ENCODE measurements at regions not wholly inside any gene's neighbourhood (a gene's known extent, or its start where the extent isn't known, plus 50 kb on each side); places are given as distances from the start of the nearest gene placed in this dataset.

DNA sequence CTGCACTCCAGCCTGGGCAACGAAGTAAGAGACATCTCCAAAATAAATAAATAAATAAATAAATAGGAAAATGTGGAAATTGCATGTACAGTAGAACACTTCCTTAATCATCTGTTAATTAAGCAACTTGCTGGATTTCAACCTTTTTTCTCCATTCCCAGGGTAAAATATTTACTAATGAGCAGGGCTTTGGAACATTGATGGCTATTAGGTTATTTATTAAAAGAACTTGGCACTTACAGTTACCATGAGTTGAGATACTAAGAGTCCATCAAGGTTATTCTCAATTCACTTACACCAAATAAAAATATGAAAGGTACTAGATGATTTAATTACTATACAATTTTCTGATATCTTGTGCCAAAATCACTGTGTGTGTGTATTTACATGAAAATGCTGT is 607.1 kb downstream of the PCDH18 start:
- no peak for DNase-seq (ENCODE audit: low read depth)

DNA sequence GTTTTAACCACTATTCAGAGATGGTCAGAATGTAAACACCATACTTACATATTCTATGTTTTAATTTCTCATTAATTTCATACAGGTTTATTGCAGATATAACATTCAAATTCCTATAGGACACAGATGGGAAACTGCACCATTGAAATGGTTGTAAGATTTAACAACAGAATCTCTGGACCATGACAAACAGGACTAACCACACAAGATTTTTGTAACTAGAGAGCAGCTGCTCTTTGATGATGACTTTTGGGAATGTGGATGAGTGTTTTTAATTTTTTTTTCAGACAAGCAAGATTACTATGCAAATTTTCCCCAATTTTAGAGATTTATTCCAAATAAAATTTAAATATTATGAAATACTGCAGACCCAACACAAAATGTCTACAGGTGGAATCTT is 610.2 kb downstream of the PCDH18 start:
- DNase-seq (ENCODE audit: low read depth), result no peak

DNA sequence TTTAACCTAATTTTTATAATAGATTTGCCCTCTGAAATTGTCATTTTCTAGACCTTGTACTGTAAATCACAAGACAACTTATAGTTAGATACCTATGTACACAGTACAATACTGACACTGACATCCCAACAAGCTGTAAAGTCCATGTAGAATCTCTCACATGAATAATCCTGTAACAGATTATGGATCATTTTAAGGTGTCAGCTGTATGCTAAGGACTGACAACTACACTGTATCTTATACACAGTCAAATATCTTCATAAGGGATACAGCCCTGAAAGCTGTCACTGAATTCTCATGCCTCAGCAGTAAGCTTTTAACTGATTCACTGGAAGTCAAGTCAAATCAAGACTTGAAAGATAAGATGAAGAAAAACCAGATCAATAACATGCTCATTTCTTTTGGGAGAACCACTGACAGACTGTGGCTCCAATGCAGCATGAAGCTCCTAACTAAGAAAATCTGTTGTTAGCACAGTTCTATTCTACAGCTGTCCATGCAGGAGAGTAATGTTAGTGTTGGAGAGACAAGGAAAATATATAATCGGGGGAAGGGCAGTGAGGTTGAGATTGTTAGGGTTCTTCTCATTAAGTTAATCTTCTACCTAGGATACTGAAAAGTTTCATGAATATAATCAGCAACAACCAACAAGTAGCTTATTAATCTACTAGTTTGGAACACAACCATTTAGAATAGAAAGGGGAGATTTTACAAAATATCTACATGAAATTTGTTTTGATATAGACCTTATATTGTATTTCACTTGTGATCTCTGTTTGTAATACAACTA is 612.0 kb downstream of the PCDH18 start:
- DNase-seq (ENCODE audit: low read depth), result no peak

- no peak for DNase-seq (ENCODE audit: low read depth)
Observed at GRCh38 chr4:136918772-136919171, 613.5 kb downstream of the PCDH18 start.

DNA sequence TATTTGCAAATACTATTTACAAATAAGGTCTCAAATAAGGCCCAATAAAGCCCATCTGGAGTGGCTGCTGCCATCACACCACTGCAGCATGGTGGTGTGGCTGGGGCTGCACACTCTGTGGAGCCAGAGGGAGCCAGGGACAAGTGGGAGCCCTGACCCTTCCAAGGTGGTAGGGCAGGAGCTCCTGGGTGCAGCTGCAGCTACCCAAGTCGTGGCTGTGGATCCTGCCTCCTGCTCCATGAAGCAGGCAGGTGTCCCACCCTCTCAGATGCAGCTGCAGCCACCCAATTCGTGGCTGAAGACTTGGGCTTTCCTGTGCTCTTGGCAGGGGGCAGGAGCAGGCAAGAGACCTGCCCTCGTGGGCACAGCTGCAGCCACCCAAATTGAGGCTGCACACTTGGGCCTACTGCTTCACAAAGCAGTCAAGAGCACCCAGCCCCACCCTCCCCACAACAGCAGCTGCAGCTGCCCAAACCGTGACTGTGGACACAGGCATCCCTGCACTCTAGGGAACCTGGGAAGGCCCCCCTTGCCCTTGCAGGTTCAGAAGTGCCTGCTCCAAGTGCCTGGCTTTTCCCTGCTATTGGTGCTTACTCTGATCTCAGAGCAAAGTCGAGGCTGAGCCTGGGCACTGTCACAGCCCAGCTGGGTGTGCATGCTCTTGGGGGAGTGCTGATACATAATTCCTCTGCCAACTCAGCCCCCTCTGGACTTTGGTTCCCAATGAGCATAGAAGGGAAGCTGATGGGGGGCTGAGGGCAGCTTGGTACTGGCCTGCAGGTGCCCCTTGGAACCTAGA is 614.8 kb downstream of the PCDH18 start:
- DNase-seq (ENCODE audit: low read depth), result no peak

DNA sequence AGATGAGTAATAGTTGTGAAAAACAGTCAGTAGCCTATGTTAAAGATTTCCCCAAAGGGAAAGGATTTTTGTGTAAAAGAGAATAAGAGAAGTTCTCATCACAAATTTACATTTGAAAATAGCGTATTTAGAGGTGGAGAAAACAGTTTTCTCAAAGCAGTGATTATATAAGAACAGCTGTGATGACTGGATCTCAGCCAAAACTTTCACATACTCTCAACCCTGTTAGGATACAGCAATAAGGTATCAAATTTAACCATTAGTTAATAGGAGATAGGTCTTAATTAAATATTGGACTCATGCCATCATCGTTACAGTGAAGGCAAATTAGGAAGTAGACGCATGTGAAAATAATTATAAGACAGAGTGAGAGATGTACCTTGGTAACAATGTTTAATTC is 622.7 kb downstream of the PCDH18 start:
- DNase-seq (ENCODE audit: low read depth), result no peak

GRCh38 chr4:136908122-136908521 is 624.2 kb downstream of the PCDH18 start:
- no peak for DNase-seq (ENCODE audit: low read depth)

- DNase-seq (ENCODE audit: low read depth), result peak; percentile 40
Observed at GRCh38 chr4:136900696-136901095, 631.6 kb downstream of the PCDH18 start.

DNA sequence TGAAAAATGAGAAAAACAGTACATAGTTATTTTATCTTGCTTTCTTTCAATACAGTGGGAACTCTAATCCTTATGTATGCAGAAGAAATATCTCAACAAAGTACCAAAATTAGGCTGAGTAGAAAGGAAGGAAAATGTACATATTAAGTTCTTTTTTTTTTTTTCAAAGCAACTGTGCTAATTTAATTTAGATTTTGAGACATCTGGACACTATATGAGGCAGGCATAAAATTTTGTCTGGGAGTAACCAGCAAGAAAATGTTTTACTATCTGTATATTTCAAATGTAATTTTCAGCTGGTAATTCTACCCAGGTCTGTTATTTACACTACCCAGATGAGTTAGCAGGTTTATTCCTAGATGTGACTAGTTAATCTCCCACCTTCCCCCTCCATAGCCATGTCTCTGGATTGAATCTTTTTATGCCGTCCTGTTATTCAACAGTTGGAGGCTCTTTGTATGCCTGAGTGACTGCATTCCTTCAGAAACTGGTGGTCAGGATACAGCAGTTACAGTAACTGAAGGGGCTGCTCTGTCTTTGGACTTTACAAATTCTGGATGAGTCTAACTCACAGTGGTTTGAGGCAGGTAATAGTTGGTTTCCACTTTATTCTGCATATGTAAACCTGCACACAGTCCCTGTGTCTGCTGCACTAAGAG is 633.6 kb downstream of the PCDH18 start:
- DNase-seq (ENCODE audit: low read depth), result no peak

DNA sequence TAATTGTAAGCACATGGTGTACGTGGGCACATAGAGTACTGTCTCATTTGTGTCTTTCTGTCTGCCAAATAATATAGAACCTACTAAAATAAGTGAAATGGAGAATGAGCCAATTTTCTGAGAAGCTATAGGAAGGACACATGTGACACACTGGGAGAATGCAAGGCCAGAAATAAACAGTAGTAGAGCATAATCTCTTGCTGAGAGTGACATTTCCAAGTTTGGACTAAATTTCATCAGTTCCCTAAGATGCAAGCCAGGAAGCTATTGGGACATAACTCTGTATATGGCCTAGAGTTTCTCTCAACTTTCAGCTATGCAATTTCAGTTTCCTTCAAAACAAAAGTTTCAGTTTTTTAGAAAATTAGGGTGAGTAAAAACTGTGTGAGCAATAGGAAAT is 638.7 kb downstream of the PCDH18 start:
- DNase-seq (ENCODE audit: low read depth), result no peak

- no peak for DNase-seq (ENCODE audit: low read depth)
Observed at GRCh38 chr4:136881666-136882065, 650.6 kb downstream of the PCDH18 start.

GRCh38 chr4:136873555-136873954 is 658.7 kb downstream of the PCDH18 start:
- no peak for DNase-seq (ENCODE audit: low read depth)

- no peak for DNase-seq (ENCODE audit: low read depth)
Observed at GRCh38 chr4:136867465-136867864, 664.8 kb downstream of the PCDH18 start.

- no peak for DNase-seq (ENCODE audit: low read depth)
Observed at GRCh38 chr4:136865526-136865925, 666.8 kb downstream of the PCDH18 start.

DNA sequence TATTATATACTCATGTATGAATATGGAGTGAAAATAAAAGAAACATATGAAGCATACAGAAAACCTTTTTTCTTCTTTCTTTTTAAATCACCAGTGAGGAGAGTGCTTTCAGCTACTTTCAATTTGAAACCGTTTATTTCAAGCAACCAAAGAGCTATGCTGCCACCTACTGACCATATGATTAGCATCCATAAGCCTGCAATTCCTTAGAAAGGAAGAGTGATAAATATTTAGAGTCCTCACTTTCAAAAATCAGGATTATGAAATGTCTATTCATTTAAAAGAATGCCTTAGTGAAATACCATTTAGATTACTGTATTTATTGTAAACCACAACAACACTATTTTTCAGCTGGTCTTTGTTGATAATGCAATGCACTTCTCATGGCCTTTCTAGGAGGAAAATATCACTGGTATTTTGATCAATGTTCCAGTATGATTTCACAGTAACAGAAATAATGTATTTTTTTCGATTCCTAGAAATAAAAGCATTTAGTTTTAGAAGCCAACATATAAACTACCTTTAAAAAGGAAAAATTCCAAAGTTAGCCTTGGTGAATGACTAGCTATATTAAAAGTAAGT is 667.6 kb downstream of the PCDH18 start:
- DNase-seq (ENCODE audit: low read depth), result peak; percentile 9

DNA sequence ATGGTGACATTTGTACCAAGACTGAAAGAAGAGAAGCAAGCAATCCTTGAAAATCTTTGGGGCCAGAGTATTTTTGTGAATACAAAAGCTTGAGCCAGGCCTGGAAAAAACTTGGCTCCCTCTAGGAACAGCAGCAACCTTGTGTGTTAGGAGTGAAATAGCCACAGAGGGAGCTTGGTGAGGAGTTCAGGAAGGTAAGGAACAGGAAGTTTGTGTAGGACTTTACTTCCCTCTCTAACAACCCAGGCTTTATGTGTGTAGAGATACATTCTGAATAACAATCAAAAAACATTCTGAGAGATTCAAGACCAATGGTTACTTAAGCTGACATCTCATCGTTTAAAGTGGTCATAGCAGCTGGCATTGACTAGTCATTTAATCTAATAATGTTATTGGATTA is 668.5 kb downstream of the PCDH18 start:
- DNase-seq (ENCODE audit: low read depth), result no peak

DNA sequence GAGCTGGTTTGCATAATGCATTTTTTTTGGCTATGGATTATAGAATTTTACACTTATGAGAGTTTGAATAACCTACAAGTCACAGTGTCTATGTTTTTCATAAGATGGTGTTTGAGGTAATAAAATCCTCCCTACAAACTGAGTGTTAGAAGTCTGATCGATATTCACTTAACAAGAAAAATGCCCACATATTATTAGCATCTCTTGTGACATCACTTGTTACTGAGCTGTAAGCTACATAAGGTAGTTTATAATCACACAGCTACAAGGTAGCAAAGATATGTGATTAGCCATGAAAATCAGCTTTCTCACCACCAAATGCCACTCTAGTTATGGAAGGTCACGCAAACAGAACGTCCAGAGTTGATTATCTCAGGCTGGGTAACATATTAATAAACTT is 669.6 kb downstream of the PCDH18 start:
- no peak for DNase-seq (ENCODE audit: low read depth)

DNA sequence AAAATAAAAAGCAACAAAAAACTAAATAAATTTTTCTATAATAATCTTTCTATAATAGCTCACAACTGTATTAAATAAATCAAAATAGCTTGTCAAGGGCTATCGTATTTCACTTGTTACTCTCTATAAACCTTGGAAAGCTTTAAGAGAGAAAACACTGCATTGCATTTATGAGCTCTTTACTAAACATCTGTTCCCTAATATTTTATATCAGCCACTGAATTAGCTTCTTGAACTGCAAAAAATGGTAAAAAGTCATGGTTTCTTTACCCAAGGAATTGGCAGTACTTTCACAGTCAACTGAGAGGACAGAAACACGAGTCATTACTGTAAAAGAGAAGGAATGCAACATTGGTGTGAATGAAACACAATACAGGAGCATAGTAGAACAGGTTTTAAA is 671.2 kb downstream of the PCDH18 start:
- DNase-seq (ENCODE audit: low read depth), result no peak

DNA sequence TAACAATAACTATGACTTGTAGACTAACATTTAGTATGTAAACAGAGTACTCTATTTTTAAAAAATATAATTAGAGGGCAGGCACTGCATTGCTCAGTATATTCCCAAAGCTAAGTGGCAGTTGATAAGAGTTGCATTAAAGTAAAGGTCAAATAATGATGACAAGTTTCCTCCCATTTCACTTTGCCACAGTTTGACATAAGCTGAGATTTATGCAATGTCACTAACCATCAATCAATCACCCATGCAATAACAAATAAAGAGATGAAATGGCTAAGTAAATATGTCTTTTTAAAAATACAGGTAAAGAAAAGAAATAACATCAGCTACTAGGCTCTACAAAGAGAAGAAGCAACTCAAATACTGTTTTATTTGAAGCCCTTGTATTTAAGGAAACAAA is 673.4 kb downstream of the PCDH18 start:
- DNase-seq (ENCODE audit: low read depth), result no peak

- DNase-seq (ENCODE audit: low read depth), result no peak
Observed at GRCh38 chr4:136855886-136856285, 676.4 kb downstream of the PCDH18 start.

GRCh38 chr4:136850446-136850845 is 681.8 kb downstream of the PCDH18 start:
- no peak for DNase-seq (ENCODE audit: low read depth)

DNA sequence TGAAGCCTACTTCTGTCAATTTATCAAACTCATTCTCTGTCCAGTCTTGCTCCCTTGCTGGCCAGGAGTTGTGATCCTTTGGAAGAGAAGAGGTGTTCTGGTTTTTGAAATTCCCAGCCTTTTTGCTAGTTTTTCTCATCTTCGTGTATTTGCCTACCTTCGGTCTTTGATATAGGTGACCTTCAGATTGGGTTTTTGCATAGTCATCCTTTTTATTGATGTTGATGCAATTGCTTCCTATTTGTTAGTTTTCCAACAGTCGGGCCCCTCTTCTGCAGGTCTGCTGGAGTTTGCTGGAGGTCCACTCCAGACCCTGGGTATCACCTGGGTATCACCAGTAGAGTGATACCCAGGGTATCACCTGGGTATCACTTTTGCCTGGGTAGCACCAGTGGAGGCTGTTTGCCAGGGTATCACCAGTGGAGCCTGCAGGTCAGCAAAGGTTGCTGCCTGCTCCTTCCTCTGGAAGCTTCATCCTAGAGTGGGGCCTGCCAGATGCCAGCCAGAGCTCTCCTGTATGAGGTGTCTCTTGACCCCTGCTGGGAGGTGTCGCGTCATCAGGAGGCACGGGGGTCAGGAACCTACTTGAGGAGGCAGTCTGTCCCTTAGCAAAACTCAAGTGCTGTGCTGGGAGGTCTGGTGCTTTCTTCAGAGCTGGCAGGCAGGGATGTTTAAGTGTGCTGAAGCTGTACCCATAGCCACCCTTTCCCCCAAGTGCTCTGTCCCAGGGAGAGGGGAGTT is 684.2 kb downstream of the PCDH18 start:
- no peak for DNase-seq (ENCODE audit: low read depth)

Data from CMK (cell line).